Right atrium auricular region (tissue), 2 donors: ENCODE measurements at regions not wholly inside any gene's neighbourhood (a gene's known extent, or its start where the extent isn't known, plus 50 kb on each side); places are given as distances from the start of the nearest gene placed in this dataset.
A peak's percentile ranks its signal among the peaks of the same experiment; 100 is the strongest.

Experiments used
- DNase-seq: peaks from one replicate; pipeline ENCODE4 v3.0.0-alpha.2; 2019; ENCODE audit warnings: low spot score
- H3K27ac ChIP-seq, 2 donors: fragments of 200-600 bp; sonication (generic); 1 replicate in 1 of 2; 2 replicates in 1 of 2; pipeline ENCODE4 v1.5.1; 2016 to 2019
- H3K27me3 ChIP-seq, 2 donors: fragments of 200-600 bp; sonication (generic); one replicate each; pipeline versions ENCODE4 v1.5.1 to v1.6.0; 2017 to 2019
- H3K36me3 ChIP-seq: fragments of 200-600 bp; sonication (generic); one replicate; pipeline ENCODE4 v1.5.1; 2016
- H3K4me1 ChIP-seq, 2 donors: fragments of 200-600 bp; sonication (generic); one replicate each; pipeline versions ENCODE4 v1.5.1 to v1.6.0; 2017 to 2019
- H3K4me3 ChIP-seq, 2 donors: fragments of 200-600 bp; sonication (generic); 1 replicate in 1 of 2; 2 replicates in 1 of 2; pipeline ENCODE4 v1.5.1; 2017 to 2019; ENCODE audit warnings: mild to moderate bottlenecking in 1 of 2, moderate library complexity in 1 of 2
- H3K9me3 ChIP-seq, 2 donors: fragments of 200-600 bp; sonication (generic); one replicate each; pipeline ENCODE4 v1.5.1; 2019
- CTCF ChIP-seq, 2 donors: fragments of 200-600 bp; sonication (generic); IDR thresholded peaks; one replicate each; pipeline ENCODE4 v1.5.1; 2019; ENCODE audit warnings: antibody characterized with exemption in 2 of 2

GRCh38 chr3:65093641-65094040 is 405.8 kb upstream of the ADAMTS9 start:
- Histone ChIP-seq H3K27ac (no peak overlapping the region), H3K4me1 (no peaks in the 10 kb centered on the region), H3K27me3 (no peaks in the 10 kb centered on the region), H3K36me3 (no peaks in the 10 kb centered on the region), H3K4me3 (no peak overlapping the region), H3K9me3 (no peaks in the 10 kb centered on the region)
- no peak for DNase-seq
- no peak for TF ChIP-seq CTCF (IDR thresholded peaks at IDR 0.05)

- H3K9me3 ChIP-seq, result no peaks in the 10 kb centered on the region
- H3K27ac ChIP-seq, result no peak overlapping the region
- H3K4me1 ChIP-seq, result no peaks in the 10 kb centered on the region
- H3K36me3 ChIP-seq, result no peaks in the 10 kb centered on the region
- H3K4me3 ChIP-seq, result no peak overlapping the region
- DNase-seq, result no peak
- TF ChIP-seq CTCF (IDR thresholded peaks at IDR 0.05), result no peak
- no peaks in the 10 kb centered on the region for H3K27me3 ChIP-seq
Measured at GRCh38 chr3:65091565-65091964, 403.8 kb upstream of the ADAMTS9 start.

- DNase-seq, result no peak
- Histone ChIP-seq H3K36me3 (no peaks in the 10 kb centered on the region), H3K27me3 (no peaks in the 10 kb centered on the region), H3K4me3 (no peak overlapping the region), H3K27ac (no peak overlapping the region), H3K9me3 (no peaks in the 10 kb centered on the region), H3K4me1 (no peaks in the 10 kb centered on the region)
- TF ChIP-seq CTCF (IDR thresholded peaks at IDR 0.05), result no peak
Measured at GRCh38 chr3:65083240-65083639, 395.4 kb upstream of the ADAMTS9 start.

- H3K36me3 ChIP-seq, result no peaks in the 10 kb centered on the region
- no peaks in the 10 kb centered on the region for H3K4me1 ChIP-seq
- no peak for TF ChIP-seq CTCF (IDR thresholded peaks at IDR 0.05)
- H3K9me3 ChIP-seq, result no peaks in the 10 kb centered on the region
- no peak overlapping the region for H3K4me3 ChIP-seq
- H3K27me3 ChIP-seq, result no peaks in the 10 kb centered on the region
- H3K27ac ChIP-seq, result no peak overlapping the region
- DNase-seq, result no peak
Measured at GRCh38 chr3:65081536-65081935, 393.7 kb upstream of the ADAMTS9 start.

GRCh38 chr3:65080432-65080831 is 392.6 kb upstream of the ADAMTS9 start:
- Histone ChIP-seq H3K27me3 (no peaks in the 10 kb centered on the region), H3K36me3 (no peaks in the 10 kb centered on the region), H3K4me3 (no peak overlapping the region), H3K4me1 (no peaks in the 10 kb centered on the region), H3K27ac (no peak overlapping the region), H3K9me3 (no peaks in the 10 kb centered on the region)
- peak in 1 of 2 donors; percentile 25 for TF ChIP-seq CTCF (IDR thresholded peaks at IDR 0.05)
- DNase-seq, result no peak

- TF ChIP-seq CTCF (IDR thresholded peaks at IDR 0.05), result no peak
- Histone ChIP-seq H3K4me3 (no peak overlapping the region), H3K36me3 (no peaks in the 10 kb centered on the region), H3K4me1 (no peaks in the 10 kb centered on the region), H3K9me3 (no peaks in the 10 kb centered on the region), H3K27ac (no peak overlapping the region), H3K27me3 (no peaks in the 10 kb centered on the region)
- DNase-seq, result no peak
Measured at GRCh38 chr3:65079560-65079959, 391.8 kb upstream of the ADAMTS9 start.
